Keratinocyte (primary cell): ENCODE measurements at regions not wholly inside any gene's neighbourhood (a gene's known extent, or its start where the extent isn't known, plus 50 kb on each side); places are given as distances from the start of the nearest gene placed in this dataset.
"Not testable (repeated sequence)": the region's sequence is repeated elsewhere in the genome, so short reads cannot be mapped to it uniquely, and the experiment has no call there.

ENCODE experiments used
- DNase-seq: peaks from one replicate; pipeline ENCODE4 v3.0.0-alpha.2; 2011; ENCODE audit warnings: low read depth, missing footprints, low spot score
- FAIRE-seq: peaks from 2 replicates; lab custom pipeline; 2011; peaks lifted over from hg19 to GRCh38; lab: Jason Lieb, UNC
- H2AFZ ChIP-seq: 2 replicates; pipeline ENCODE4 v1.6.0; 2012; ENCODE audit warnings: low read length, control low read depth, inconsistent platforms; ENCODE audit not compliant: control insufficient read depth
- H3K27ac ChIP-seq: 2 replicates; pipeline ENCODE4 v1.5.1; 2011; ENCODE audit warnings: low read length; ENCODE audit not compliant: control insufficient read depth, insufficient read depth
- H3K27me3 ChIP-seq: 3 replicates; pipeline ENCODE4 v1.6.0; 2011; ENCODE audit warnings: low read length; ENCODE audit not compliant: control insufficient read depth, insufficient read depth; ENCODE audit errors: extremely low read depth
- H3K36me3 ChIP-seq, 2 experiments: 2 replicates in 1 of 2; 3 replicates in 1 of 2; pipeline ENCODE4 v1.5.1; 2011; ENCODE audit warnings: low read length in 2 of 2, mild to moderate bottlenecking in 1 of 2; ENCODE audit not compliant: control insufficient read depth in 2 of 2, insufficient read depth in 2 of 2; ENCODE audit errors: extremely low read depth in 1 of 2
- H3K4me1 ChIP-seq: 3 replicates; pipeline ENCODE4 v1.5.1; 2011; ENCODE audit warnings: low read length; ENCODE audit not compliant: control insufficient read depth, insufficient read depth; ENCODE audit errors: extremely low read depth
- H3K4me2 ChIP-seq: 3 replicates; pipeline ENCODE4 v1.6.0; 2011; ENCODE audit warnings: low read depth, low read length; ENCODE audit not compliant: control insufficient read depth, insufficient read depth; ENCODE audit errors: extremely low read depth
- H3K4me3 ChIP-seq, 3 experiments: fragments of 200-600 bp in 1 of 3; sonication (generic) in 1 of 3; 2 replicates in 2 of 3; 3 replicates in 1 of 3; pipeline ENCODE4 v1.5.1; 2011 to 2016; ENCODE audit warnings: low read length in 3 of 3, mild to moderate bottlenecking in 3 of 3, control low read depth in 2 of 3, inconsistent platforms in 1 of 3, low read depth in 1 of 3, mixed read lengths in 1 of 3, mixed run types in 1 of 3, moderate library complexity in 1 of 3; ENCODE audit not compliant: control insufficient read depth in 2 of 3, insufficient read depth in 2 of 3; ENCODE audit errors: extremely low read depth in 1 of 3
- H3K79me2 ChIP-seq: 2 replicates; pipeline ENCODE4 v1.6.0; 2012; ENCODE audit warnings: low read length; ENCODE audit not compliant: control insufficient read depth, insufficient read depth
- H3K9ac ChIP-seq: 3 replicates; pipeline ENCODE4 v1.6.0; 2011; ENCODE audit warnings: low read length; ENCODE audit not compliant: control insufficient read depth, insufficient read depth; ENCODE audit errors: extremely low read depth
- H3K9me1 ChIP-seq: 3 replicates; pipeline ENCODE4 v1.6.0; 2011; ENCODE audit warnings: low read length; ENCODE audit not compliant: control insufficient read depth, insufficient read depth; ENCODE audit errors: extremely low read depth
- H3K9me3 ChIP-seq: 2 replicates; pipeline ENCODE4 v1.5.1; 2012; ENCODE audit warnings: low read depth, low read length; ENCODE audit not compliant: control insufficient read depth
- H4K20me1 ChIP-seq: 3 replicates; pipeline ENCODE4 v1.6.0; 2011; ENCODE audit warnings: low read length; ENCODE audit not compliant: control insufficient read depth, insufficient read depth; ENCODE audit errors: extremely low read depth
- CTCF ChIP-seq, 3 experiments: IDR thresholded peaks in 1 of 3; conservative IDR thresholded peaks in 1 of 3; optimal IDR thresholded peaks in 1 of 3; 2 replicates in 2 of 3; 3 replicates in 1 of 3; pipeline versions ENCODE3 to v1.5.1; 2011; ENCODE audit warnings: low read length in 3 of 3, mild to moderate bottlenecking in 3 of 3, moderate library complexity in 2 of 3, control low read depth in 1 of 3, inconsistent platforms in 1 of 3; ENCODE audit not compliant: insufficient read depth in 2 of 3; ENCODE audit errors: extremely low read depth in 1 of 3
- EZH2 ChIP-seq: IDR thresholded peaks from one replicate; pipeline ENCODE4 v1.6.1; 2012; ENCODE audit warnings: inconsistent platforms, mild to moderate bottlenecking, low read length, moderate library complexity
- dilution Hi-C: fragments of 300-500 bp; cut with MboI; formaldehyde crosslinking; loops from one replicate; pipeline ENCODE4 v1.7.0; 2020; ENCODE audit warnings: low sequenced_read_pairs; ENCODE audit not compliant: extremely low pct_ligation_motif_present

GRCh38 chr11:10969387-10969786, 111.5 kb upstream of the ZBED5 start:
- dilution Hi-C loops = no loop called here
- FAIRE-seq (no peak), DNase-seq (no peak)
- TF ChIP-seq EZH2 (no peak), CTCF (optimal IDR thresholded peaks at IDR 0.05 in 1 of 3, IDR thresholded peaks at IDR 0.05 in 1 of 3, conservative IDR thresholded peaks at IDR 0.05 in 1 of 3; ENCODE audit: extremely low read depth in 1 of 3, insufficient read depth in 2 of 3, low read length in 3 of 3) (no peak)
- H3K9me1 ChIP-seq = no peaks in the 10 kb centered on the region
- H3K27me3 ChIP-seq = no peaks in the 10 kb centered on the region
- H3K9ac ChIP-seq = no peak overlapping the region
- H3K4me1 ChIP-seq = no peaks in the 10 kb centered on the region
- no peak overlapping the region for H3K4me3 ChIP-seq
- no peak overlapping the region for H2AFZ ChIP-seq
- no peaks in the 10 kb centered on the region for H3K9me3 ChIP-seq
- no peaks in the 10 kb centered on the region for H3K36me3 ChIP-seq
- H4K20me1 ChIP-seq = no peaks in the 10 kb centered on the region
- H3K27ac ChIP-seq = no peak overlapping the region
- H3K4me2 ChIP-seq = no peak overlapping the region
- H3K79me2 ChIP-seq = no peaks in the 10 kb centered on the region

GRCh38 chr11:10956884-10957283, 99.0 kb upstream of the ZBED5 start:
- H2AFZ ChIP-seq, H3K36me3 ChIP-seq, H3K27ac ChIP-seq, H3K9me3 ChIP-seq, H3K9ac ChIP-seq, DNase-seq, H3K9me1 ChIP-seq, H4K20me1 ChIP-seq, dilution Hi-C loops, H3K4me3 ChIP-seq, H3K4me2 ChIP-seq, FAIRE-seq, H3K27me3 ChIP-seq, H3K79me2 ChIP-seq, H3K4me1 ChIP-seq: not testable (repeated sequence)

- no peak overlapping the region for H3K4me2 ChIP-seq
- H3K9me1 ChIP-seq = no peaks in the 10 kb centered on the region
- FAIRE-seq = no peak
- no peak for DNase-seq
- dilution Hi-C loops = no loop called here
- no peak overlapping the region for H3K9ac ChIP-seq
- H3K36me3 ChIP-seq = no peaks in the 10 kb centered on the region
- no peaks in the 10 kb centered on the region for H3K9me3 ChIP-seq
- no peak overlapping the region for H3K4me3 ChIP-seq
- no peak overlapping the region for H2AFZ ChIP-seq
- no peak overlapping the region for H3K27ac ChIP-seq
- H3K4me1 ChIP-seq = no peaks in the 10 kb centered on the region
- no peaks in the 10 kb centered on the region for H4K20me1 ChIP-seq
- no peaks in the 10 kb centered on the region for H3K79me2 ChIP-seq
- TF ChIP-seq EZH2 (no peak), CTCF (optimal IDR thresholded peaks at IDR 0.05 in 1 of 3, IDR thresholded peaks at IDR 0.05 in 1 of 3, conservative IDR thresholded peaks at IDR 0.05 in 1 of 3; ENCODE audit: extremely low read depth in 1 of 3, insufficient read depth in 2 of 3, low read length in 3 of 3) (no peak)
- H3K27me3 ChIP-seq = peaks cover 5% of the 10 kb centered on the region
Observed at GRCh38 chr11:10955616-10956015, 97.8 kb upstream of the ZBED5 start.
